DND-41 (cell line): ENCODE measurements at regions not wholly inside any gene's neighbourhood (a gene's known extent, or its start where the extent isn't known, plus 50 kb on each side); places are given as distances from the start of the nearest gene placed in this dataset.

Experiments used
- EZH2 ChIP-seq: IDR thresholded peaks from 3 replicates; pipeline ENCODE4 v1.6.1; 2012; ENCODE audit warnings: borderline replicate concordance, low read depth, mild to moderate bottlenecking, moderate library complexity, low read length, inconsistent platforms; ENCODE audit not compliant: severe bottlenecking
- TF ChIP-seq, protein P1 (sequence below): IDR thresholded peaks from 2 replicates; pipeline ENCODE4 v1.5.1; 2012; ENCODE audit warnings: borderline replicate concordance, low read length, moderate library complexity, mild to moderate bottlenecking; ENCODE audit not compliant: poor library complexity, severe bottlenecking; ENCODE audit errors: extremely low read depth

DNA sequence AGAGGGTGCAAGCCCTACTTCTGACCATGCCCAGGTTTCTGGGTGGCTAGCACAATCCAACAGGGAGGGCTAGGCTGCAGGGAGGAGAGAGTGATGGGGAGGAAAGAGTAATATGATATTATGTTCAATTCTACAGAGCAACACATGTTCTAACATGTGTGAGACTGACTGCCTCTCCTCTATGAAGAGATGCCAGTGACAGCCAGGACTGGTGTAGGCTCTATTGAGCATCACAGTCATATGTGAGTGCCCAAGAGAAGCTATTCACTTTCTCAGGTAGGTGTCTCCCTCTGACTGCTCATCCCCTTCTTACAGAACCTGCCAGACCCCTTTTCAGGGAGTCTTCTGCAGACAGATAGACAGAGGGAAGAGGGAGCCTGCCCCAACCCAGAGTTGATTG lies 446.1 kb downstream of the SIPA1L2 start:
- TF ChIP-seq, protein P1, sequence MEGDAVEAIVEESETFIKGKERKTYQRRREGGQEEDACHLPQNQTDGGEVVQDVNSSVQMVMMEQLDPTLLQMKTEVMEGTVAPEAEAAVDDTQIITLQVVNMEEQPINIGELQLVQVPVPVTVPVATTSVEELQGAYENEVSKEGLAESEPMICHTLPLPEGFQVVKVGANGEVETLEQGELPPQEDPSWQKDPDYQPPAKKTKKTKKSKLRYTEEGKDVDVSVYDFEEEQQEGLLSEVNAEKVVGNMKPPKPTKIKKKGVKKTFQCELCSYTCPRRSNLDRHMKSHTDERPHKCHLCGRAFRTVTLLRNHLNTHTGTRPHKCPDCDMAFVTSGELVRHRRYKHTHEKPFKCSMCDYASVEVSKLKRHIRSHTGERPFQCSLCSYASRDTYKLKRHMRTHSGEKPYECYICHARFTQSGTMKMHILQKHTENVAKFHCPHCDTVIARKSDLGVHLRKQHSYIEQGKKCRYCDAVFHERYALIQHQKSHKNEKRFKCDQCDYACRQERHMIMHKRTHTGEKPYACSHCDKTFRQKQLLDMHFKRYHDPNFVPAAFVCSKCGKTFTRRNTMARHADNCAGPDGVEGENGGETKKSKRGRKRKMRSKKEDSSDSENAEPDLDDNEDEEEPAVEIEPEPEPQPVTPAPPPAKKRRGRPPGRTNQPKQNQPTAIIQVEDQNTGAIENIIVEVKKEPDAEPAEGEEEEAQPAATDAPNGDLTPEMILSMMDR: no peak
- TF ChIP-seq EZH2: no peak
